ENCODE measurements at regions not wholly inside any gene's neighbourhood (a gene's known extent, or its start where the extent isn't known, plus 50 kb on each side); places are given as distances from the start of the nearest gene placed in this dataset.

- TF ChIP-seq CTCF (IDR thresholded peaks at IDR 0.05; ENCODE audit: poor library complexity, severe bottlenecking) = no peak
- TF ChIP-seq POLR2AphosphoS5 (IDR thresholded peaks at IDR 0.05) = no peak
- TF ChIP-seq EZH2 (IDR thresholded peaks at IDR 0.05; ENCODE audit: borderline replicate concordance, insufficient read depth, low read length, poor library complexity, severe bottlenecking) = no peak
- no peak for TF ChIP-seq TAF1 (IDR thresholded peaks at IDR 0.05; ENCODE audit: low read depth)
Measured at GRCh38 chrX:40449956-40450706, 130.6 kb upstream of the ATP6AP2 start.

Measured in neural cell (in vitro differentiated cells).